ENCODE measurements at regions not wholly inside any gene's neighbourhood (a gene's known extent, or its start where the extent isn't known, plus 50 kb on each side); places are given as distances from the start of the nearest gene placed in this dataset.

GRCh38 chr6:115666997-115667396 is 393.7 kb downstream of the FRK start:
- H3K27me3 ChIP-seq (ENCODE audit: insufficient read depth, low read length), result no peaks in the 10 kb centered on the region
- H3K27ac ChIP-seq (ENCODE audit: low read depth, low read length, poor library complexity, severe bottlenecking), result no peak overlapping the region
- TF ChIP-seq, protein P1, sequence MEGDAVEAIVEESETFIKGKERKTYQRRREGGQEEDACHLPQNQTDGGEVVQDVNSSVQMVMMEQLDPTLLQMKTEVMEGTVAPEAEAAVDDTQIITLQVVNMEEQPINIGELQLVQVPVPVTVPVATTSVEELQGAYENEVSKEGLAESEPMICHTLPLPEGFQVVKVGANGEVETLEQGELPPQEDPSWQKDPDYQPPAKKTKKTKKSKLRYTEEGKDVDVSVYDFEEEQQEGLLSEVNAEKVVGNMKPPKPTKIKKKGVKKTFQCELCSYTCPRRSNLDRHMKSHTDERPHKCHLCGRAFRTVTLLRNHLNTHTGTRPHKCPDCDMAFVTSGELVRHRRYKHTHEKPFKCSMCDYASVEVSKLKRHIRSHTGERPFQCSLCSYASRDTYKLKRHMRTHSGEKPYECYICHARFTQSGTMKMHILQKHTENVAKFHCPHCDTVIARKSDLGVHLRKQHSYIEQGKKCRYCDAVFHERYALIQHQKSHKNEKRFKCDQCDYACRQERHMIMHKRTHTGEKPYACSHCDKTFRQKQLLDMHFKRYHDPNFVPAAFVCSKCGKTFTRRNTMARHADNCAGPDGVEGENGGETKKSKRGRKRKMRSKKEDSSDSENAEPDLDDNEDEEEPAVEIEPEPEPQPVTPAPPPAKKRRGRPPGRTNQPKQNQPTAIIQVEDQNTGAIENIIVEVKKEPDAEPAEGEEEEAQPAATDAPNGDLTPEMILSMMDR (IDR thresholded peaks at IDR 0.05; ENCODE audit: low read length), result no peak
- TF ChIP-seq EZH2 (IDR thresholded peaks at IDR 0.05; ENCODE audit: borderline replicate concordance, low read length), result no peak
- no peaks in the 10 kb centered on the region for H4K20me1 ChIP-seq (ENCODE audit: insufficient read depth, low read length)
- no peaks in the 10 kb centered on the region for H3K36me3 ChIP-seq (ENCODE audit: insufficient read depth, low read length)
- no peak overlapping the region for H3K4me3 ChIP-seq (ENCODE audit: low read depth, low read length, poor library complexity, severe bottlenecking)
- H3K9me3 ChIP-seq (ENCODE audit: low read length), result no peaks in the 10 kb centered on the region
- no peak overlapping the region for H2AFZ ChIP-seq (ENCODE audit: low read length)
- H3K79me2 ChIP-seq (ENCODE audit: insufficient read depth, low read length), result no peaks in the 10 kb centered on the region
- no peak overlapping the region for H3K4me2 ChIP-seq (ENCODE audit: low read length)
- H3K9ac ChIP-seq (ENCODE audit: low read length), result no peak overlapping the region
- H3K9me2 ChIP-seq (ENCODE audit: low read depth, low read length), result no peaks in the 10 kb centered on the region
- no peaks in the 10 kb centered on the region for H3K4me1 ChIP-seq (ENCODE audit: insufficient read depth, low read length, severe bottlenecking)
- H3F3A ChIP-seq (ENCODE audit: insufficient read depth, low read length), result no peaks in the 10 kb centered on the region

GRCh38 chr6:115665310-115665709 is 395.4 kb downstream of the FRK start:
- no peak for TF ChIP-seq EZH2 (IDR thresholded peaks at IDR 0.05; ENCODE audit: borderline replicate concordance, low read length)
- TF ChIP-seq, protein P1 (IDR thresholded peaks at IDR 0.05; ENCODE audit: low read length), result no peak
- no peak overlapping the region for H3K4me2 ChIP-seq (ENCODE audit: low read length)
- H3K9me3 ChIP-seq (ENCODE audit: low read length), result no peaks in the 10 kb centered on the region
- H3K9me2 ChIP-seq (ENCODE audit: low read depth, low read length), result no peaks in the 10 kb centered on the region
- H3K4me3 ChIP-seq (ENCODE audit: low read depth, low read length, poor library complexity, severe bottlenecking), result no peak overlapping the region
- no peaks in the 10 kb centered on the region for H3K4me1 ChIP-seq (ENCODE audit: insufficient read depth, low read length, severe bottlenecking)
- no peaks in the 10 kb centered on the region for H4K20me1 ChIP-seq (ENCODE audit: insufficient read depth, low read length)
- H3K9ac ChIP-seq (ENCODE audit: low read length), result no peak overlapping the region
- no peaks in the 10 kb centered on the region for H3K36me3 ChIP-seq (ENCODE audit: insufficient read depth, low read length)
- no peaks in the 10 kb centered on the region for H3K27me3 ChIP-seq (ENCODE audit: insufficient read depth, low read length)
- H3K79me2 ChIP-seq (ENCODE audit: insufficient read depth, low read length), result no peaks in the 10 kb centered on the region
- no peak overlapping the region for H3K27ac ChIP-seq (ENCODE audit: low read depth, low read length, poor library complexity, severe bottlenecking)
- H3F3A ChIP-seq (ENCODE audit: insufficient read depth, low read length), result no peaks in the 10 kb centered on the region
- no peak overlapping the region for H2AFZ ChIP-seq (ENCODE audit: low read length)

- H3K4me1 ChIP-seq (ENCODE audit: insufficient read depth, low read length, severe bottlenecking), result no peaks in the 10 kb centered on the region
- no peak overlapping the region for H3K4me2 ChIP-seq (ENCODE audit: low read length)
- no peak overlapping the region for H3K9ac ChIP-seq (ENCODE audit: low read length)
- H3K4me3 ChIP-seq (ENCODE audit: low read depth, low read length, poor library complexity, severe bottlenecking), result no peak overlapping the region
- H2AFZ ChIP-seq (ENCODE audit: low read length), result no peak overlapping the region
- no peaks in the 10 kb centered on the region for H3K27me3 ChIP-seq (ENCODE audit: insufficient read depth, low read length)
- no peaks in the 10 kb centered on the region for H4K20me1 ChIP-seq (ENCODE audit: insufficient read depth, low read length)
- no peaks in the 10 kb centered on the region for H3K9me3 ChIP-seq (ENCODE audit: low read length)
- no peak overlapping the region for H3K27ac ChIP-seq (ENCODE audit: low read depth, low read length, poor library complexity, severe bottlenecking)
- H3K79me2 ChIP-seq (ENCODE audit: insufficient read depth, low read length), result no peaks in the 10 kb centered on the region
- no peak for TF ChIP-seq EZH2 (IDR thresholded peaks at IDR 0.05; ENCODE audit: borderline replicate concordance, low read length)
- TF ChIP-seq, protein P1 (IDR thresholded peaks at IDR 0.05; ENCODE audit: low read length), result no peak
- H3K9me2 ChIP-seq (ENCODE audit: low read depth, low read length), result no peaks in the 10 kb centered on the region
- no peaks in the 10 kb centered on the region for H3K36me3 ChIP-seq (ENCODE audit: insufficient read depth, low read length)
- H3F3A ChIP-seq (ENCODE audit: insufficient read depth, low read length), result no peaks in the 10 kb centered on the region
Observed at GRCh38 chr6:115663681-115664080, 397.0 kb downstream of the FRK start.

Measured in OCI-LY1 (cell line).